ENCODE measurements at regions not wholly inside any gene's neighbourhood (a gene's known extent, or its start where the extent isn't known, plus 50 kb on each side); places are given as distances from the start of the nearest gene placed in this dataset.

DNA sequence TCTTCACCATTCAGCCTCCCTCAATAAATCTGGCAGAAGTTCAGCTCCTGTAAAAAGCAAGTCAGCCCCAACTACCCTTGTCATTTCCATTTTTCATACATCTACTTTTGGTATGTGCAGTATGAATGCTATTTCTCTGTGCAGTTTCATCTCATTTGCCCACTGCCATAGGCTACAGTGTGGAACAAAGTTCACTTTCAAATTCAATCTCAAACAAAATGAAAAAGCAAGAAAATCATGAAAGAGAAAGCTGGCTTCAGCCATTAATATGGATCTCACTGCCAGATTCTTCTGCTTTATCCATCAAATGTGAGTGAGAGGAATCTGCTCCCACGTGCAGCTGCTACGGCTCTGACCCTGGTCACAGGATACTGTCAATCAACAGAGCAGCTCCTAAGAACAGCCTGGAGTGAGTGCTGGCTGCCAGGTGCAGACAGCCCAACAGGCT, 494.2 kb downstream of the ZNF608 start:
- TF ChIP-seq, protein P1, sequence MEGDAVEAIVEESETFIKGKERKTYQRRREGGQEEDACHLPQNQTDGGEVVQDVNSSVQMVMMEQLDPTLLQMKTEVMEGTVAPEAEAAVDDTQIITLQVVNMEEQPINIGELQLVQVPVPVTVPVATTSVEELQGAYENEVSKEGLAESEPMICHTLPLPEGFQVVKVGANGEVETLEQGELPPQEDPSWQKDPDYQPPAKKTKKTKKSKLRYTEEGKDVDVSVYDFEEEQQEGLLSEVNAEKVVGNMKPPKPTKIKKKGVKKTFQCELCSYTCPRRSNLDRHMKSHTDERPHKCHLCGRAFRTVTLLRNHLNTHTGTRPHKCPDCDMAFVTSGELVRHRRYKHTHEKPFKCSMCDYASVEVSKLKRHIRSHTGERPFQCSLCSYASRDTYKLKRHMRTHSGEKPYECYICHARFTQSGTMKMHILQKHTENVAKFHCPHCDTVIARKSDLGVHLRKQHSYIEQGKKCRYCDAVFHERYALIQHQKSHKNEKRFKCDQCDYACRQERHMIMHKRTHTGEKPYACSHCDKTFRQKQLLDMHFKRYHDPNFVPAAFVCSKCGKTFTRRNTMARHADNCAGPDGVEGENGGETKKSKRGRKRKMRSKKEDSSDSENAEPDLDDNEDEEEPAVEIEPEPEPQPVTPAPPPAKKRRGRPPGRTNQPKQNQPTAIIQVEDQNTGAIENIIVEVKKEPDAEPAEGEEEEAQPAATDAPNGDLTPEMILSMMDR (IDR thresholded peaks at IDR 0.05) = no peak
- no peak for TF ChIP-seq EZH2 (IDR thresholded peaks at IDR 0.05; ENCODE audit: borderline replicate concordance, insufficient read depth, low read depth, low read length, poor library complexity, severe bottlenecking)
